Tibial nerve (tissue), 4 donors: ENCODE measurements at regions not wholly inside any gene's neighbourhood (a gene's known extent, or its start where the extent isn't known, plus 50 kb on each side); places are given as distances from the start of the nearest gene placed in this dataset.

Experiments used
- CTCF ChIP-seq, 5 experiments: fragments of 200-600 bp in 3 of 5; fragments of 450-650 bp in 2 of 5; sonication (generic) in 3 of 5; IDR thresholded peaks; one replicate each; pipeline ENCODE4 v1.5.1; 2016 to 2019; ENCODE audit warnings: antibody characterized with exemption in 5 of 5, mild to moderate bottlenecking in 3 of 5, moderate library complexity in 2 of 5
- EP300 ChIP-seq, 2 donors: sonication (generic); formaldehyde crosslinking; IDR thresholded peaks; one replicate each; pipeline ENCODE4 v1.6.1; 2017; ENCODE audit warnings: antibody characterized with exemption in 2 of 2, mild to moderate bottlenecking in 1 of 2
- POLR2A ChIP-seq, 2 donors: fragments of 450-650 bp; IDR thresholded peaks; one replicate each; pipeline ENCODE4 v1.6.1; 2017; ENCODE audit warnings: antibody characterized with exemption in 2 of 2, mild to moderate bottlenecking in 2 of 2, moderate library complexity in 2 of 2

GRCh38 chr2:8424997-8425900 lies 256.6 kb upstream of the ID2 start:
- TF ChIP-seq POLR2A (IDR thresholded peaks at IDR 0.05) = no peak
- TF ChIP-seq CTCF (IDR thresholded peaks at IDR 0.05) = no peak
- no peak for TF ChIP-seq EP300 (IDR thresholded peaks at IDR 0.05)
